ENCODE measurements at regions not wholly inside any gene's neighbourhood (a gene's known extent, or its start where the extent isn't known, plus 50 kb on each side); places are given as distances from the start of the nearest gene placed in this dataset.
"Not testable (repeated sequence)": the region's sequence is repeated elsewhere in the genome, so short reads cannot be mapped to it uniquely, and the experiment has no call there.

- no peak for DNase-seq (ENCODE audit: low read depth in 1 of 2, low spot score in 1 of 2)
These were observed 844.9 kb downstream of the KCNT2 start for GRCh38 chr1:195763146-195763906.

DNA sequence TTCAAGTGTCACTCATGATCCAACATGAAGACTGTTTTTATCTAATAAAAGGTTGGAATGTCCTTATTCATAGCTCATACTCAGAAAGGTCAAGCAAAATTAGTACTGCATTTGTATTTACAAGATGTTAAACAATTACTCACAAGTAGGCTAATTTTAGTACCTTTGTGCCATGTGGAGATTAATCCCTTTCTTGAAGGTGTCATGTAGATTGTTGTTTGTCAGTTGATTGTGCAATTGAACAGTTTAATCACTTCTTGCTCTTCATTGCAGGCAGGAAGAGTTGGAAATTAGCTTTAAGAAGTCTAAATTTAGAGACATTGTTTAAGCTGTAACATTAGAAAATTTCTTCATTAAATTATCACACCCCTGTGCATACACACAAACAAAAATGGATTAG is 847.1 kb downstream of the KCNT2 start:
- no peak for DNase-seq (ENCODE audit: low read depth in 1 of 2, low spot score in 1 of 2)

DNA sequence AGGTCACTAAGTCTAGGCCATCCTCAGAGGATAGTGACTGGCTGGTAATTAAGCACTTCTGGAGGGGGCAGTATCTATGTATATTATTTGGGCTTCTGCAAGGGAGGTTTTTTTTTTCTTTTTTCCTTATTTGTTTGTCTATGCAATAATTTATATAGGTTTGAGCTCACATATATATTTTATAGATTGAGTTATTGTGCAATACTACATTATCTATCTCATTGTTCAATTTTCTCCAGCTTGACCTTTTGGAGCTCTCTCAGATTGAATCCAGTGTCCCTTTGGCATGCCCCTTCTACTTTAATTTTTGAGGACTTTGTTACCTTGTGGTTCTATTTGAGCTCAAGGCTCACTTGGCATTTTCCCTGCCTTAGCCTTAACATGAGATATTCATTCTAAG is 852.1 kb downstream of the KCNT2 start:
- no peak for DNase-seq (ENCODE audit: low read depth in 1 of 2, low spot score in 1 of 2)

- DNase-seq (ENCODE audit: low read depth in 1 of 2, low spot score in 1 of 2) = no peak
These were observed 853.4 kb downstream of the KCNT2 start for GRCh38 chr1:195754874-195755273.

GRCh38 chr1:195754303-195754702 is 853.9 kb downstream of the KCNT2 start:
- DNase-seq (ENCODE audit: low read depth in 1 of 2, low spot score in 1 of 2) = no peak

GRCh38 chr1:195748969-195749368 is 859.3 kb downstream of the KCNT2 start:
- DNase-seq (ENCODE audit: low read depth in 1 of 2, low spot score in 1 of 2) = no peak

- DNase-seq (ENCODE audit: low read depth in 1 of 2, low spot score in 1 of 2) = no peak
These were observed 862.8 kb downstream of the KCNT2 start for GRCh38 chr1:195745189-195746010.

- DNase-seq (ENCODE audit: low read depth in 1 of 2, low spot score in 1 of 2) = no peak
These were observed 864.0 kb downstream of the KCNT2 start for GRCh38 chr1:195744256-195744655.

DNA sequence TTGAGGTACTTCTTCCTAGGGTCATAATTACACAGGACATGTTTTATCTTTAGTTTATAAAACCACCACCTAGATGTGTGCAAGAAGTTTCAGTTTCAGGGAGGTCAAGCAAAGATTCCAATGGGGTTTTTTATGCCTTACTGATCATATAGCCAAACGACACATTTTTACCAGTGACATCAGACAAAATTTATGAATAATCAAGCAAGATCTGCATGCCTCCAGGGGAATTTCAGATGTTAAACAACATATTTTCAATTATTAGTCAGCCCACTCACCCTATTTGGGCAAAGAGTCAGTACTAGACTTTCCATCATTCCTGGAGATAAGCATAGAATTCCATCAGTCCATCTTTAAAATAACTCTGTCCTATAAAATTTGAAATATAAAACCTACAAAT is 867.4 kb downstream of the KCNT2 start:
- DNase-seq (ENCODE audit: low read depth in 1 of 2, low spot score in 1 of 2) = no peak

DNA sequence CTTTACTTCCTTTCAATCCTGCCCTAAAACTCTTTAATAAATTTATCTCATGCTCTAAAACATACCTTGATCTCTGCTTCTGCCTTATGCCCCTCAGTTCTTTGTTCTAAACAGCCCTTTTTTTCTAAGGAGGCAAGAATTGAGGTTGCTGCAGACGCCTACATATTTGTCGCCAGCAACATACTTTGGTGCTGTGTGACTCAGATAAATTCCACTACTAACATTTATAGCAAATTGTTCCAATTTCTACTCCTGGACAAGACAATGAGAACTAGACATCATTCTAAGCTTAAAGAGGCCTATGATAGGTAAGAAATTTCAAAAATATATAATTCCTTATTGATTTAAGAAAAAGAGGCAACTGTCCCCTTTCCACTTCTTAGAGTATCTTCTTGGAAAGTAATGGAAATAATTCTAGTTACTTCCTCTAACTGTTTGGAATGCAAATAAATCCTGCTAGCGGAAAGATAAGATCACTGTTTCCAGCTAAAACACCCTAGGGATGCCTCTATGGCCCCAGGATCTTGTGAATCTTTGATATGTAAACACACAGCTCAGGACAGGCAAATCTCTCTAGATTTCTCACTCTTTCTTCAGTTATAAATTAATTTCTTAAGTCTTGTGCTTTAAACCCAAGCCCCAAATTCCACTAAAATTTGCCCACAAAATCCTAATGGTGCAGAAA is 869.1 kb downstream of the KCNT2 start:
- no peak for DNase-seq (ENCODE audit: low read depth in 1 of 2, low spot score in 1 of 2)

GRCh38 chr1:195735140-195735539 is 873.1 kb downstream of the KCNT2 start:
- DNase-seq (ENCODE audit: low read depth in 1 of 2, low spot score in 1 of 2) = no peak

DNA sequence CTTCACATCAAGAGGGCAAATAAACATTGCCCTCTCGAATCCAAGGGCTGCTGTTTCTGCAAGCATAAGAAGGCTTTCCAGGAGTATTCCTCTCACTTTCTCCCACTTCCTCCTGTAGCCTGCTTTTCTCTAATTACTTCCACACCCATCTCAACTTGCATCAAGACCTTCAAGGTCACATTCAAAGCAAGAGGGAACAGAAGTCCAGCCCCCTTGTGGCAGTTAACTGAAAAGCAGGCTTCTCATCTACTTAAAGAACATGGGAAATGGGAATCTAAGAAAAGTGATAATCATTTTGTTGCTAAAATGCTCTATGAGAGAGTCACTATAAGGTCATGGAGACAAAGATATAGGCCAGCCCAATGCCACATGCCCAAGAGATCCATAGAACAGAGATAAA is 874.4 kb downstream of the KCNT2 start:
- no peak for DNase-seq (ENCODE audit: low read depth in 1 of 2, low spot score in 1 of 2)

DNA sequence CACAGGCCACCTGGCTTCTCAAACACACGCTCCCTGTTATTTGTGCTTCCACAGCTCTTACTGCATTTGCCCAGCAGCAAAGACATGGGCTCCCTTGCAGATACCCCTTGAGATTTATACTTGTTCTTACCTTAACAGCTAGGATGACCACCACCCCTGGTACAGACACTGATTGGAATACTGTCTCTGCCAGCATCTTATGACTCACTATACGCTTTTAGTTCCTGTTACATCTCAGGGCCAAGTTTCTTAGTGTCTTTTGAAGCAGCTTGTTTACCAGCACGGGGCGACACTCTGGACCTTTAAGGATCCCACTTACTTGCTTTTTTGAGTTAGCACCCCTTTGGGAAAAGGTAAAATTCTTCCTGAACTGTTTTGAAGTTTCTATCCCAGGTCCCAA is 874.8 kb downstream of the KCNT2 start:
- DNase-seq (ENCODE audit: low read depth in 1 of 2, low spot score in 1 of 2) = no peak

DNA sequence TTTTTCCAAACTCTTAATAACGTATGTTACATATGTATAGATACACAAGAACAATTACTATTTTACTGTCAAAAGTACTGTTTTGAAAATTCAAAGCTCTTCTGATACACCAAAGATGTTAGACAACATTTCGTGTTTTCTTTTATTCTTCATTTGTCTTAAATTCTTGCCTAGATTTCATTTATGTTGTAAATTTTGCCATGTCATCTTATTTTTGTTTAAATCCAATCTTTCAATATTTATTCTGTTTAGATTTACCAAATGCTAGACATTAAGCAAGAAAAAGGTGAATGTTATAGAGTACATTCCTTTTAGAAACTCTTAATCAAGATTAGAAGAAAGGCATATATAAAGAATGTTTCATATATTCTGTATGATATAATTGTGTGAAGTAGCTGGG is 876.9 kb downstream of the KCNT2 start:
- DNase-seq (ENCODE audit: low read depth in 1 of 2, low spot score in 1 of 2) = no peak

DNA sequence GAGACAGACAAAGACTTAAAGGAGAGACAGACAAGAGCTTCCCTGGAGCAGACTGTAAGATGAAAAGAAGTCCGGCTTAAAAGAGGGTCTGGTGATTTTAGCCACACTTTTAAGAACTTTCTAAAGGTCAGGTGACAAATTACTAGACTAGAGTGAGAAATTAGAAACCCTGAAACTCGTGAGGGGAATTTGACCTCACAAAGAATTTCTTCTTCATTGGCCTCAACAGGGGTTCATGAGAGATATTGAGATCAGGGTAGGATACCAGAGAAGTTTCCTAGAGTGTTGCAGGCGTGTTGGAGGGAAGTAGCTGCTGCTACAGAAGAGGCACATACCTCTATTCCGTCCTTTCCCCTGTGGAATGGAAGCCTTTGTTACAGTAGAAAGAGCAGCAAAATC is 884.4 kb downstream of the KCNT2 start:
- no peak for DNase-seq (ENCODE audit: low read depth in 1 of 2, low spot score in 1 of 2)

GRCh38 chr1:195722852-195723795 is 885.1 kb downstream of the KCNT2 start:
- not testable (repeated sequence) for DNase-seq (ENCODE audit: low read depth in 1 of 2, low spot score in 1 of 2)

- not testable (repeated sequence) for DNase-seq (ENCODE audit: low read depth in 1 of 2, low spot score in 1 of 2)
These were observed 886.1 kb downstream of the KCNT2 start for GRCh38 chr1:195722146-195722545.

DNA sequence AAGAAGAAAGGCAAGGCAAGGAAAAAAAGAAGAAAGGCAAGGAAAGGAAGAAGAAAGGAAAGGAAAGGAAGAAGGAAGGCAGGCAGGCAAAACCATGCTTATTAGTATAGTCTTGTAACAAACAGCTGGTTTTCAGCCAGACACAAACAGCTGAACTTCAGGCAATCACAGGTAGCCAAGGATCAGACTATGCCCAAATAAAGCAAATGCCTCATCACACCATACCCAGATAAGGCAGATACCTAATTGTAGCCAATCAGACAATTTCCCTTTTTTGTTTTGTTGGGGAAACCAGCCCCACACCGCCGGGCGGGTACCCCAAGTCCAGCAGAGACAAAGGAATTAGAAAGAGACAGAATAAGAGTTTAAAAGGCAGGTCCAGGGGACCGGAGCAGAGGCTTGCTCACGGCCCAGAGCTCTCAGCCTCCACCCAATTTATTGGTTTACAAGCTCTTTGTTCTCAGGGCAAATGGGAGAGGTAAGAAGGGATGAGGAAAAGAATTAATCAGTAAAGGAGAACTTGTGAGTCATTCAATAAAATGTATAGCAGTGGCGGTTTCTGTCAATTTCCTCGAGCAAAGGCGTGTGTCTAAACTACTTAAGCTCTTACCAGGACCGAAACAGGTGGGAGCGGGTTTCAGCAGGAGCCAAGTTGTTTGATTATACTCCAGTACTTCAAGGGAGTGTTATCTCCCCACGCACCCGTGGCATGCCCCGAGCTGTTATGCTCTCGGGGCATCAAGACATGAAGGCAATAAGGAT is 886.8 kb downstream of the KCNT2 start:
- no peak for DNase-seq (ENCODE audit: low read depth in 1 of 2, low spot score in 1 of 2)

GRCh38 chr1:195717651-195718050 is 890.6 kb downstream of the KCNT2 start:
- DNase-seq (ENCODE audit: low read depth in 1 of 2, low spot score in 1 of 2) = no peak

DNA sequence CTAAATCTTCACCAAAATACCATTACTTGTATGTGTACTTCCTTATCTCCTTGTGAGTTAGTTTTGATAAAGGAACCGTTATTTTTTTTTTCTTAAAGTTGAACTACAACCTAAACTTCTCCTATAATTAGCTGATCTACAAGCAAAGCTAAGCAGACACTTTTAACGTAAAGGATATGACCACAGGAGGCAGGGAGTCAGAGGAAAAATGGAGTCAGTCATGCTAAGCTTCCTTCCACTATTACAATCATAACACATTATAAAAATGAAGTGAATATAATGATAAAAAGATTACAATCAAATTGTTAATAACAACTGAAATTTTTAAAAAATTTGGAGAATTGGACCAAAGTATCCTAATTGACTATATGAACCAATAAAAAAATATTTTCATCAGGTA is 892.6 kb downstream of the KCNT2 start:
- no peak for DNase-seq (ENCODE audit: low read depth in 1 of 2, low spot score in 1 of 2)
